H9 (cell line): ENCODE measurements at regions not wholly inside any gene's neighbourhood (a gene's known extent, or its start where the extent isn't known, plus 50 kb on each side); places are given as distances from the start of the nearest gene placed in this dataset.

Experiments used
- DNase-seq: peaks from one replicate; pipeline ENCODE4 v3.0.0-alpha.2; 2017
- H2AFZ ChIP-seq: one replicate; pipeline ENCODE4 v1.6.1; 2013; ENCODE audit warnings: mild to moderate bottlenecking, low read length, control low read depth, moderate library complexity
- H2AK5ac ChIP-seq: 2 replicates; pipeline ENCODE4 v1.6.1; 2013; ENCODE audit warnings: low read length, control low read depth, mixed read lengths; ENCODE audit not compliant: insufficient read length
- H2BK120ac ChIP-seq: one replicate; pipeline ENCODE4 v1.6.1; 2013; ENCODE audit warnings: low read depth, mild to moderate bottlenecking, low read length, control low read depth, inconsistent platforms; ENCODE audit not compliant: poor library complexity, severe bottlenecking
- H2BK12ac ChIP-seq: 2 replicates; pipeline ENCODE4 v1.6.1; 2013; ENCODE audit warnings: low read length, control low read depth, mixed read lengths, low read depth; ENCODE audit not compliant: insufficient read length
- H2BK15ac ChIP-seq: 2 replicates; pipeline ENCODE4 v1.6.1; 2013; ENCODE audit warnings: low read depth, low read length, control low read depth
- H2BK20ac ChIP-seq: one replicate; pipeline ENCODE4 v1.6.1; 2013; ENCODE audit warnings: low read depth, mild to moderate bottlenecking, low read length, control low read depth, inconsistent platforms; ENCODE audit not compliant: poor library complexity, severe bottlenecking
- H2BK5ac ChIP-seq: 2 replicates; pipeline ENCODE4 v1.6.1; 2013; ENCODE audit warnings: low read length, control low read depth, mixed read lengths; ENCODE audit not compliant: insufficient read length
- H3K14ac ChIP-seq: 2 replicates; pipeline ENCODE4 v1.6.1; 2013; ENCODE audit warnings: low read length, control low read depth; ENCODE audit not compliant: insufficient read depth
- H3K18ac ChIP-seq: 2 replicates; pipeline ENCODE4 v1.6.1; 2013; ENCODE audit warnings: low read depth, mild to moderate bottlenecking, mixed read lengths, low read length, control low read depth; ENCODE audit not compliant: insufficient read length
- H3K23ac ChIP-seq: 2 replicates; pipeline ENCODE4 v1.6.1; 2013; ENCODE audit warnings: low read length, control low read depth, mixed read lengths, low read depth; ENCODE audit not compliant: insufficient read length
- H3K23me2 ChIP-seq: 2 replicates; pipeline ENCODE4 v1.6.1; 2013; ENCODE audit warnings: low read depth, mild to moderate bottlenecking, mixed read lengths, low read length, control low read depth; ENCODE audit not compliant: insufficient read length, poor library complexity, severe bottlenecking
- H3K27ac ChIP-seq: 2 replicates; pipeline ENCODE4 v1.5.1; 2013; ENCODE audit warnings: low read length, control low read depth, mixed read lengths, low read depth; ENCODE audit not compliant: insufficient read length
- H3K27me3 ChIP-seq: 2 replicates; pipeline ENCODE4 v1.6.1; 2013; ENCODE audit warnings: low read length, control low read depth, inconsistent platforms; ENCODE audit not compliant: insufficient read depth
- H3K4ac ChIP-seq: 2 replicates; pipeline ENCODE4 v1.6.1; 2013; ENCODE audit warnings: low read depth, mild to moderate bottlenecking, control low read depth, inconsistent platforms, low read length, moderate library complexity
- H3K4me1 ChIP-seq: 2 replicates; pipeline ENCODE4 v1.6.1; 2013; ENCODE audit warnings: low read length, control low read depth, inconsistent platforms; ENCODE audit not compliant: insufficient read depth
- H3K4me2 ChIP-seq: 2 replicates; pipeline ENCODE4 v1.6.1; 2013; ENCODE audit warnings: low read length, control low read depth, mixed read lengths; ENCODE audit not compliant: insufficient read length, insufficient read depth
- H3K56ac ChIP-seq: 2 replicates; pipeline ENCODE4 v1.6.1; 2013; ENCODE audit warnings: low read depth, mild to moderate bottlenecking, mixed read lengths, low read length, control low read depth; ENCODE audit not compliant: insufficient read length
- H3K79me1 ChIP-seq: 2 replicates; pipeline ENCODE4 v1.6.1; 2013; ENCODE audit warnings: low read depth, mild to moderate bottlenecking, moderate library complexity, low read length, control low read depth, inconsistent platforms; ENCODE audit not compliant: insufficient read depth, poor library complexity, severe bottlenecking
- H3K79me2 ChIP-seq: 2 replicates; pipeline ENCODE4 v1.6.1; 2013; ENCODE audit warnings: low read length, control low read depth, inconsistent platforms; ENCODE audit not compliant: insufficient read depth
- H3K9ac ChIP-seq: 2 replicates; pipeline ENCODE4 v1.6.1; 2013; ENCODE audit warnings: low read length, control low read depth, mixed read lengths; ENCODE audit not compliant: insufficient read length; ENCODE audit errors: extremely low read depth
- H3K9me3 ChIP-seq: one replicate; pipeline ENCODE4 v1.6.1; 2013; ENCODE audit warnings: low read depth, low read length, inconsistent platforms; ENCODE audit not compliant: control insufficient read depth
- H3T11ph ChIP-seq: one replicate; pipeline ENCODE4 v1.6.1; 2013; ENCODE audit warnings: mild to moderate bottlenecking, low read length, control low read depth, inconsistent platforms
- H4K20me1 ChIP-seq: one replicate; pipeline ENCODE4 v1.6.1; 2013; ENCODE audit not compliant: control insufficient read depth, insufficient read length, insufficient read depth
- H4K5ac ChIP-seq: 2 replicates; pipeline ENCODE4 v1.6.1; 2013; ENCODE audit warnings: low read depth, mild to moderate bottlenecking, mixed read lengths, low read length, control low read depth; ENCODE audit not compliant: insufficient read length
- H4K8ac ChIP-seq: replicated peaks from 2 replicates; pipeline ENCODE4 v1.6.1; 2013; ENCODE audit warnings: low read length, control low read depth, mixed read lengths, low read depth; ENCODE audit not compliant: insufficient read length
- H4K91ac ChIP-seq: 2 replicates; pipeline ENCODE4 v1.6.1; 2013; ENCODE audit warnings: low read depth, mild to moderate bottlenecking, moderate library complexity, mixed read lengths, low read length, control low read depth; ENCODE audit not compliant: insufficient read length
- H3K27ac Mint-ChIP-seq, 3 experiments: 2 replicates in 2 of 3; 3 replicates in 1 of 3; pipeline ENCODE4 v1.8.0; 2020 to 2021; ENCODE audit warnings: mixed read lengths in 3 of 3, mild to moderate bottlenecking in 1 of 3, moderate library complexity in 1 of 3
- H3K27me3 Mint-ChIP-seq: 2 replicates; pipeline ENCODE4 v1.8.0; 2021; ENCODE audit warnings: low read depth, mild to moderate bottlenecking, moderate library complexity, mixed read lengths
- H3K36me3 Mint-ChIP-seq, 3 experiments: 2 replicates in 2 of 3; 3 replicates in 1 of 3; pipeline ENCODE4 v1.8.0; 2020 to 2021; ENCODE audit warnings: low read depth in 3 of 3, mixed read lengths in 3 of 3; ENCODE audit not compliant: insufficient read depth in 1 of 3
- H3K4me1 Mint-ChIP-seq, 2 experiments: 2 replicates each; pipeline ENCODE4 v1.8.0; 2020; ENCODE audit warnings: mixed read lengths in 2 of 2
- H3K4me3 Mint-ChIP-seq, 2 experiments: 2 replicates in 1 of 2; 3 replicates in 1 of 2; pipeline ENCODE4 v1.8.0; 2020 to 2021; ENCODE audit warnings: mild to moderate bottlenecking in 2 of 2, mixed read lengths in 2 of 2, moderate library complexity in 1 of 2
- H3K9me3 Mint-ChIP-seq, 2 experiments: 2 replicates in 1 of 2; 3 replicates in 1 of 2; pipeline ENCODE4 v1.8.0; 2020; ENCODE audit warnings: mild to moderate bottlenecking in 2 of 2, mixed read lengths in 2 of 2, moderate library complexity in 1 of 2
- CTCF ChIP-seq: fragments of 200-600 bp; sonication (generic); conservative IDR thresholded peaks from 3 replicates; pipeline ENCODE4 v1.8.0; 2021; ENCODE audit warnings: antibody characterized with exemption, mild to moderate bottlenecking
- WGBS: extraction: QIAGEN DNeasy Blood & Tissue Kit; methylation state at CpG from one replicate; pipeline ENCODE4 v1.1.7; 2013; ENCODE audit warnings: missing lambda C conversion rate, low lambda C conversion rate, mixed read lengths; ENCODE audit not compliant: insufficient read length; ENCODE audit errors: extremely low coverage; 5-methylcytosine and 5-hydroxymethylcytosine counted together

GRCh38 chr2:71790226-71791060 lies 337.1 kb downstream of the DYSF start:
- H3K56ac ChIP-seq = no peak overlapping the region
- H3K79me2 ChIP-seq = no peaks in the 10 kb centered on the region
- no peak overlapping the region for H3K27ac Mint-ChIP-seq
- H3K36me3 Mint-ChIP-seq = no peaks in the 10 kb centered on the region; a peak in 1 of 7 replicates
- no peak overlapping the region for H3K18ac ChIP-seq
- no peak for TF ChIP-seq CTCF
- no peak overlapping the region for H3T11ph ChIP-seq
- H4K20me1 ChIP-seq = no peaks in the 10 kb centered on the region
- no peak overlapping the region for H2AFZ ChIP-seq
- H3K4me2 ChIP-seq = no peak overlapping the region
- no peak overlapping the region for H2BK120ac ChIP-seq
- no peak overlapping the region for H2BK20ac ChIP-seq
- H2BK15ac ChIP-seq = no peak overlapping the region
- no peak overlapping the region for H4K91ac ChIP-seq
- peaks cover 2% of the 10 kb centered on the region for H3K23me2 ChIP-seq
- no peak overlapping the region for H2AK5ac ChIP-seq
- no peak overlapping the region for H4K5ac ChIP-seq
- WGBS = no CpG with 5 or more reads among the region's 11 CpGs
- no peaks in the 10 kb centered on the region; the same call in 1 of the 2 replicates for H3K27me3 Mint-ChIP-seq
- peaks cover 7 to 18% of the 10 kb centered on the region in 2 experiments; a peak in 3 of 4 replicates for H3K4me1 Mint-ChIP-seq
- no peaks in the 10 kb centered on the region; a peak in 1 of 5 replicates for H3K9me3 Mint-ChIP-seq
- no peaks in the 10 kb centered on the region for H3K79me1 ChIP-seq
- H3K23ac ChIP-seq = no peak overlapping the region
- no peak for DNase-seq
- no peak overlapping the region for H2BK5ac ChIP-seq
- H2BK12ac ChIP-seq = no peak overlapping the region
- H3K4me1 ChIP-seq = no peaks in the 10 kb centered on the region; the same call in 1 of the 2 replicates
- no peaks in the 10 kb centered on the region for H3K9me3 ChIP-seq
- no peak overlapping the region for H3K4me3 Mint-ChIP-seq
- H3K14ac ChIP-seq = peak overlapping the region; percentile 55; the same call in 1 of the 2 replicates
- no peaks in the 10 kb centered on the region for H3K27me3 ChIP-seq
- H3K4ac ChIP-seq = no peak overlapping the region
- no peak overlapping the region for H3K9ac ChIP-seq
- H4K8ac ChIP-seq = no peak overlapping the region
- no peak overlapping the region for H3K27ac ChIP-seq
